Fibroblast of lung (primary cell): ENCODE measurements at regions not wholly inside any gene's neighbourhood (a gene's known extent, or its start where the extent isn't known, plus 50 kb on each side); places are given as distances from the start of the nearest gene placed in this dataset.

Experiments used
- DNase-seq, 2 donors: peaks; one replicate each; pipeline versions ENCODE4 v3.0.0 to v3.0.0-alpha.2; 2010; ENCODE audit warnings: low read depth in 2 of 2
- H2AFZ ChIP-seq: 2 replicates; pipeline ENCODE4 v1.5.1; 2012; ENCODE audit warnings: low read length, control low read depth, inconsistent platforms
- H3K27ac ChIP-seq: 2 replicates; pipeline ENCODE4 v1.5.1; 2011; ENCODE audit warnings: low read length, control low read depth; ENCODE audit not compliant: insufficient read depth
- H3K27me3 ChIP-seq: 2 replicates; pipeline ENCODE4 v1.5.1; 2011; ENCODE audit warnings: mild to moderate bottlenecking, low read length; ENCODE audit not compliant: control insufficient read depth, insufficient read depth
- H3K36me3 ChIP-seq: 2 replicates; pipeline ENCODE4 v1.5.1; 2011; ENCODE audit warnings: low read length; ENCODE audit not compliant: control insufficient read depth, insufficient read depth
- H3K4me1 ChIP-seq: 2 replicates; pipeline ENCODE4 v1.5.1; 2011; ENCODE audit warnings: low read length; ENCODE audit not compliant: control insufficient read depth, insufficient read depth; ENCODE audit errors: extremely low read depth
- H3K4me2 ChIP-seq: 2 replicates; pipeline ENCODE4 v1.5.1; 2011; ENCODE audit warnings: low read length, control low read depth; ENCODE audit not compliant: insufficient read depth; ENCODE audit errors: extremely low read depth
- H3K4me3 ChIP-seq, 4 experiments: fragments of 200-600 bp in 1 of 4; sonication (generic) in 1 of 4; replicated peaks in 1 of 4; 2 replicates each; pipeline ENCODE4 v1.5.1; 2011 to 2016; ENCODE audit warnings: low read length in 4 of 4, low read depth in 3 of 4, mild to moderate bottlenecking in 3 of 4, control low read depth in 2 of 4, inconsistent platforms in 1 of 4, mixed read lengths in 1 of 4; ENCODE audit not compliant: insufficient read depth in 1 of 4; ENCODE audit errors: control extremely low read depth in 1 of 4
- H3K79me2 ChIP-seq: 2 replicates; pipeline ENCODE4 v1.5.1; 2012; ENCODE audit warnings: mild to moderate bottlenecking, low read length, inconsistent platforms; ENCODE audit not compliant: control insufficient read depth, insufficient read depth
- H3K9ac ChIP-seq: 2 replicates; pipeline ENCODE4 v1.5.1; 2011; ENCODE audit warnings: mild to moderate bottlenecking, low read length, control low read depth; ENCODE audit not compliant: insufficient read depth
- H3K9me3 ChIP-seq: 2 replicates; pipeline ENCODE4 v1.5.1; 2012; ENCODE audit warnings: low read depth, low read length; ENCODE audit not compliant: control insufficient read depth, insufficient read depth
- H4K20me1 ChIP-seq: 2 replicates; pipeline ENCODE4 v1.5.1; 2011; ENCODE audit warnings: low read length; ENCODE audit not compliant: control insufficient read depth, insufficient read depth; ENCODE audit errors: extremely low read depth
- EZH2 ChIP-seq: IDR thresholded peaks from 2 replicates; pipeline ENCODE4 v1.5.1; 2012; ENCODE audit warnings: low read length, control low read depth, mild to moderate bottlenecking; ENCODE audit errors: missing control alignments
- TF ChIP-seq, protein P1 (sequence below), 2 donors: IDR thresholded peaks in 1 of 2; conservative IDR thresholded peaks in 1 of 2; 1 replicate in 1 of 2; 2 replicates in 1 of 2; pipeline ENCODE4 v1.5.1; 2011 to 2012; ENCODE audit warnings: low read length in 2 of 2, control low read depth in 1 of 2, inconsistent platforms in 1 of 2, low read depth in 1 of 2, mild to moderate bottlenecking in 1 of 2

DNA sequence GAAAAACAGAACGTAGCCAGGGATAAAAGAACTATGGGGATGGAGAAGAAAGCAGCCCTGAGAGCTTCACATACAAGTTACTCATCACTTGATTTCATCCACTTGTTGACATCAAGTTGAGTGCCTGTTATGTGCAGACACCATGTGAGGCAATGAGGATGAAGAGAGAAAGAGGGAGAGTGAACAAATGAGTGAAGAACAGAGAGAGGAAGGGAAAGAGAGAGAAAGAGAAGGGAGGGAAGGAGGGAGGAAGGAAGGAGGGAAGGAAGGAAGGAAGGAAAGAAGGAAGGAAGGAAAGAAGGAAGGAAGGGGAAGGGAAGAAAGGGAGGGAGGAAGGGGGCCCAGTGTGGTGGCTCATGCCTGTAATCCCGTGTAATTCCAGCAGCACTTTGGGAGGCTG, 72.3 kb upstream of the SMAD3 start:
- Histone ChIP-seq H3K79me2 (no peaks in the 10 kb centered on the region), H3K36me3 (no peaks in the 10 kb centered on the region), H3K27ac (no peak overlapping the region), H4K20me1 (no peaks in the 10 kb centered on the region), H3K4me2 (no peak overlapping the region), H3K9me3 (no peaks in the 10 kb centered on the region), H3K4me1 (peaks cover 11% of the 10 kb centered on the region), H2AFZ (no peak overlapping the region), H3K4me3 (no peak overlapping the region), H3K9ac (no peak overlapping the region), H3K27me3 (no peaks in the 10 kb centered on the region)
- TF ChIP-seq EZH2 = no peak
- TF ChIP-seq, protein P1, sequence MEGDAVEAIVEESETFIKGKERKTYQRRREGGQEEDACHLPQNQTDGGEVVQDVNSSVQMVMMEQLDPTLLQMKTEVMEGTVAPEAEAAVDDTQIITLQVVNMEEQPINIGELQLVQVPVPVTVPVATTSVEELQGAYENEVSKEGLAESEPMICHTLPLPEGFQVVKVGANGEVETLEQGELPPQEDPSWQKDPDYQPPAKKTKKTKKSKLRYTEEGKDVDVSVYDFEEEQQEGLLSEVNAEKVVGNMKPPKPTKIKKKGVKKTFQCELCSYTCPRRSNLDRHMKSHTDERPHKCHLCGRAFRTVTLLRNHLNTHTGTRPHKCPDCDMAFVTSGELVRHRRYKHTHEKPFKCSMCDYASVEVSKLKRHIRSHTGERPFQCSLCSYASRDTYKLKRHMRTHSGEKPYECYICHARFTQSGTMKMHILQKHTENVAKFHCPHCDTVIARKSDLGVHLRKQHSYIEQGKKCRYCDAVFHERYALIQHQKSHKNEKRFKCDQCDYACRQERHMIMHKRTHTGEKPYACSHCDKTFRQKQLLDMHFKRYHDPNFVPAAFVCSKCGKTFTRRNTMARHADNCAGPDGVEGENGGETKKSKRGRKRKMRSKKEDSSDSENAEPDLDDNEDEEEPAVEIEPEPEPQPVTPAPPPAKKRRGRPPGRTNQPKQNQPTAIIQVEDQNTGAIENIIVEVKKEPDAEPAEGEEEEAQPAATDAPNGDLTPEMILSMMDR (conservative IDR thresholded peaks at IDR 0.05 in 1 of 2, IDR thresholded peaks at IDR 0.05 in 1 of 2; ENCODE audit: low read depth in 1 of 2, low read length in 2 of 2) = no peak
- no peak for DNase-seq

DNA sequence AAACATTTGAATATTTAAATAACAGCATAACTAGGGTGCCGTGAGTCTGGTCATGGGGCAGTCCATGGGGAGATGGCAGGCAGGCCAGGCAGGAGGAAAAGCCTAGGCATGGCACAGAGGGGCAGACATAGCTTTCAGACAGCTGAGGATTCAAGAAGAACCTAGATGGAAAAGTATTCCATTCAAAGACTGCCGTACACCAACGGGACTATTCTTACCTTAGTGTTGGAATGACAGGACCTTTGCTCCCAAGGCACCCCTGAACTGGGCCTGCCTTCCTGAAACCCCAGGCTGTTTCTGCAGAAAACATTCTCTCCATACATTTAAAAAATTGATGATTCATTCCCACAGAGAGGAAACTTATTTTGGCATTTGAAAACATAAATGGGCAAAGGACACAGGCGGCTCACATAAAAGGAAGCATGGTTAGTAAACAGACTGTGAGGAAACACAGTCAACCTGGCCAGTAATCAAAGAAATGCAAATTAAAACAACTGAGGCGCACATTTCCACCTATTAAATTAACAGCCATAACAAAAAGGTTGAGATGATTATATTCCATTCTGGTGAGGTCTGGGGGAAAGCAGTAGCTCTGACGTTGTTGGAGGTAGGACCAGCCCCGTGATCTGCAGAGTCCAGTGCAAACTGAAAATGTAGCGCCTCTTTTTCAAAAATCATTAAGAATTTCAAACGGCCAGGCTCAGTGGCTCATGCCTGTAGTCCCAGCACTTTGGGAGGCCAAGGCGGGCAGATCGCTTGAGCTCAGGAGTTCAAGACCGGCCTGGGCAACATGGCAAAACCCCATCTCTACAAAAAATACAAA, 71.3 kb upstream of the SMAD3 start:
- Histone ChIP-seq H3K27me3 (no peaks in the 10 kb centered on the region), H3K4me2 (no peak overlapping the region), H4K20me1 (no peaks in the 10 kb centered on the region), H2AFZ (no peak overlapping the region), H3K4me3 (no peak overlapping the region), H3K4me1 (peaks cover 11% of the 10 kb centered on the region), H3K36me3 (no peaks in the 10 kb centered on the region), H3K27ac (no peak overlapping the region), H3K9me3 (no peaks in the 10 kb centered on the region), H3K9ac (no peak overlapping the region), H3K79me2 (no peaks in the 10 kb centered on the region)
- no peak for TF ChIP-seq EZH2
- TF ChIP-seq, protein P1 (conservative IDR thresholded peaks at IDR 0.05 in 1 of 2, IDR thresholded peaks at IDR 0.05 in 1 of 2; ENCODE audit: low read depth in 1 of 2, low read length in 2 of 2) = no peak
- no peak for DNase-seq

DNA sequence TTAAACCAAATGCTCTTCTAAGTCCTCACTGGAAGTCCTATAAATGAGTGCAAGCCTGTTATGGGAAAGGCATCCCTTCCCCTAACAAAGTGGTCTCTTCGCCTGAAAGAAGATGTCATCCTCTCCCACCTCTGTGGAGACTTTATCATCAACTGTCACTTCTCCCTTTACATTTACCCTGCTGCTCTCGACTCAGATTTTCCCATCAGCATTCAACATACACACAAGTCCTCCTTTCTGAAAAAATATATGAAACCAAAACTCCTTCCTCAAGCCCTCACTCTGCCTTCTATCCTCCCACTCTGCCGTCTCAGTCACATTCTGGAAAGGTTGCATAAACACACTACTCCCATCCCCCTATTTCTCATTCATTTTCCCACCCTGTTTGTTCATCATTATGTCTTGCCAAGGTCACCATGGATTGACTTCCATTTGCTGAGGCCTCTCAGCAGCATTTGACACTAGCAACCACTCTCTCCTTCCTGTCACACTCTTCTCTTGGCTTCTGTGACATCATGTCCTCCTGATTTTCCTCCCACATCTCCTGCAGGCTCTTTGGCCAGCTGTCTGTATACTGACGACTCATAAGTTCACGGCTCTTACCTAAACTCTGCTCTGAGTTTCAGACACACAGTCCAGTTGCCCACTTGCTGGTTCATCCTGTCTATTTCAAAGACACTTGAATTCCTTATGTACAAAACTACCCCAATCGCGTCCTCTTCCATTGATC, 70.3 kb upstream of the SMAD3 start:
- Histone ChIP-seq H3K9ac (no peak overlapping the region), H3K4me2 (no peak overlapping the region), H3K4me3 (no peak overlapping the region), H3K27me3 (no peaks in the 10 kb centered on the region), H3K79me2 (no peaks in the 10 kb centered on the region), H3K4me1 (peaks cover 11% of the 10 kb centered on the region), H3K36me3 (no peaks in the 10 kb centered on the region), H2AFZ (peak overlapping the region; percentile 42), H3K9me3 (no peaks in the 10 kb centered on the region), H3K27ac (no peak overlapping the region), H4K20me1 (no peaks in the 10 kb centered on the region)
- no peak for TF ChIP-seq EZH2
- TF ChIP-seq, protein P1 (conservative IDR thresholded peaks at IDR 0.05 in 1 of 2, IDR thresholded peaks at IDR 0.05 in 1 of 2; ENCODE audit: low read depth in 1 of 2, low read length in 2 of 2) = no peak
- peak; percentile 53 to 57 for DNase-seq
